ENCODE measurements at regions not wholly inside any gene's neighbourhood (a gene's known extent, or its start where the extent isn't known, plus 50 kb on each side); places are given as distances from the start of the nearest gene placed in this dataset.

DNA sequence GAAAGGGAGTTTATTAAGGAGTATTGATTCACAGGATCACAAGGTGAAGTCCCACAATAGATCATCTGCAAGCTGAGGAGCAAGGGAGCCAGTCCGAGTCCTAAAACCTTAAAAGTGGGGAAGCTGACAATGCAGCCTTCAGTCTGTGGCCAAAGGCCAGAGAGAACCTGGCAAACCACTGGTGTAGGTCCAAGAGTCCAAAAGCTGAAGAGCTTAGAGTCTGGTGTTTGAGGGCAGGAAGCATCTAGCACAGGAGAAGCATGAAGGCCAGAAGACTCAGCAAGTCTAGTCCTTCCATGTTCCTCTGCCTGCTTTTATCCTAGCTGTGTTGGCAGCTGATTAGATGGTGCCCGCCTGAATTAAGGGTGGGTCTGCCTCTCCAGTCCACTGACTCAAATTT, 193.0 kb downstream of the KIF2B start:
- TF ChIP-seq, protein P1, sequence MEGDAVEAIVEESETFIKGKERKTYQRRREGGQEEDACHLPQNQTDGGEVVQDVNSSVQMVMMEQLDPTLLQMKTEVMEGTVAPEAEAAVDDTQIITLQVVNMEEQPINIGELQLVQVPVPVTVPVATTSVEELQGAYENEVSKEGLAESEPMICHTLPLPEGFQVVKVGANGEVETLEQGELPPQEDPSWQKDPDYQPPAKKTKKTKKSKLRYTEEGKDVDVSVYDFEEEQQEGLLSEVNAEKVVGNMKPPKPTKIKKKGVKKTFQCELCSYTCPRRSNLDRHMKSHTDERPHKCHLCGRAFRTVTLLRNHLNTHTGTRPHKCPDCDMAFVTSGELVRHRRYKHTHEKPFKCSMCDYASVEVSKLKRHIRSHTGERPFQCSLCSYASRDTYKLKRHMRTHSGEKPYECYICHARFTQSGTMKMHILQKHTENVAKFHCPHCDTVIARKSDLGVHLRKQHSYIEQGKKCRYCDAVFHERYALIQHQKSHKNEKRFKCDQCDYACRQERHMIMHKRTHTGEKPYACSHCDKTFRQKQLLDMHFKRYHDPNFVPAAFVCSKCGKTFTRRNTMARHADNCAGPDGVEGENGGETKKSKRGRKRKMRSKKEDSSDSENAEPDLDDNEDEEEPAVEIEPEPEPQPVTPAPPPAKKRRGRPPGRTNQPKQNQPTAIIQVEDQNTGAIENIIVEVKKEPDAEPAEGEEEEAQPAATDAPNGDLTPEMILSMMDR (IDR thresholded peaks at IDR 0.05; ENCODE audit: low read depth, low read length): no peak
- H3K4me3 ChIP-seq (ENCODE audit: low read depth, low read length): no peak overlapping the region
- in situ Hi-C loops (cut with HindIII; ENCODE audit: low sequenced_read_pairs): no loop called here

DNA sequence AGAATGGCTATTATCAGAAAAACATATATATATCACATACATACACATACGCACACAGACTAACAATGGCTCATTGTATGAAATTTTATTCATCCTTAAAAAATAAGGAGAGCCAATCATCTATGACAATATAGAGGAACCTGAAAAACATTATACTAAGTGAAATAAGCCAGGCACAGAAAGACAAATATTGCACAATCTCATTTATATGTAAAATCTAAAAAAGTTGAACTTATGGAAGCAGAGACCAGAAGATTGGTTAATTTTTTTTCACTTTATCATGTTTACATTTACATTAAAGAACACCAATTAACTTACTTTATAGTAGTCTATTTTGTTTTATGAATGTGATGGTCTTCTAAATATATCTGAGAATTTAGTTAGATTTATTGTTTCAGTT, 198.7 kb downstream of the KIF2B start:
- TF ChIP-seq, protein P1 (IDR thresholded peaks at IDR 0.05; ENCODE audit: low read depth, low read length): no peak
- in situ Hi-C loops (cut with HindIII; ENCODE audit: low sequenced_read_pairs): no loop called here
- DNase-seq (ENCODE audit: low read depth, low spot score): no peak
- H3K4me3 ChIP-seq (ENCODE audit: low read depth, low read length): no peak overlapping the region

More for the DNA sequence above, 193.0 kb downstream of the KIF2B start:
- DNase-seq (ENCODE audit: low read depth, low spot score): no peak

DNA sequence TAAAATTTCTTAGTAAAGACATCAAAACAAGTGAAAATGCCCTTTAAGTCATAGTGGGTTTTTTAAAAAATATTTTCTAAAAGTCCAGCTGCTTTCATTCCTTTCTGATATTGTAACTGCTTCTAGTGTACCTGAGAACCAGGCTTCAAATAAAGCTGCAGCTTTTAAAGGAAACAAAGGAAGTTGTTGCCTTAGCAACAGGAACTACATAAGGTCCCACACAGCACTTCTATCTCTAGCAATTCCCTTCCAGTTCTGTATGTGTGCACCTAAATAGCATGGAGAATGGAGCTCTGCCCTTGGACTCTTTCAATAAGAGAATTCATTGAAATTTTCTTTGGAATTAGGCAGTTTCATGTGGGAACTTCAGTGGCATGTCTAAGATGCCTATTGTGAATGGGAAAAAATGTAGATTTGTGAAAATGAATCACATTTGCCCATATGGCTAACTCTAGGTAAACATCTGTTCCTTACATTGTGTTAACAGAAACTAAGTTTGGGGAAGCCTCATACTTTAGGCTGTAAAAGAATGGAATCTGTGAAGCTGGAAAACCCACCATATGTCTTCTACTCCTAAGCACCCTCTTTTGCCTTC, 206.4 kb downstream of the KIF2B start:
- in situ Hi-C loops (cut with HindIII; ENCODE audit: low sequenced_read_pairs): no loop called here

DNA sequence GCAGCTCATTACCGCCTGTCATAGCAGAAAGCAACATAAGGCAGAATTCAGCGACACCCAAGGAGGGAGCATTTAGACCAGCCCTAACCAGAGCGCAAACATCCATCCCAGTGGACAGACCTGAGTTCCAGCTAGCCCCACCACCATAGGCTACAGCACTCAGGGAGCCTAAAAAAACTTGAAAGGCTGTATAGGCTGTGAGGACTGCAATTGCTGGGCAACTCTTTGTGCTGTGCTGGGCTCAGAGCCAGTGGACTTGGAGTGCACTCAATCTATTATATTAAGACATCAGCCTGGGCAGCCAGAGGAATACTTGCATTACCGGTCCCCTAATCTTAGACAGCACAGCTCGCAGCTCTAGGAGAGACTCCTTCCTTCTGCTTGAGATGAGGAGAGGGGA, 207.3 kb downstream of the KIF2B start:
- DNase-seq (ENCODE audit: low read depth, low spot score): no peak
- H3K4me3 ChIP-seq (ENCODE audit: low read depth, low read length): no peak overlapping the region
- TF ChIP-seq, protein P1 (IDR thresholded peaks at IDR 0.05; ENCODE audit: low read depth, low read length): no peak
- in situ Hi-C loops (cut with HindIII; ENCODE audit: low sequenced_read_pairs): no loop called here

More for the DNA sequence above, 206.4 kb downstream of the KIF2B start:
- H3K4me3 ChIP-seq (ENCODE audit: low read depth, low read length): no peak overlapping the region
- TF ChIP-seq, protein P1 (IDR thresholded peaks at IDR 0.05; ENCODE audit: low read depth, low read length): no peak
- no peak for DNase-seq (ENCODE audit: low read depth, low spot score)

DNA sequence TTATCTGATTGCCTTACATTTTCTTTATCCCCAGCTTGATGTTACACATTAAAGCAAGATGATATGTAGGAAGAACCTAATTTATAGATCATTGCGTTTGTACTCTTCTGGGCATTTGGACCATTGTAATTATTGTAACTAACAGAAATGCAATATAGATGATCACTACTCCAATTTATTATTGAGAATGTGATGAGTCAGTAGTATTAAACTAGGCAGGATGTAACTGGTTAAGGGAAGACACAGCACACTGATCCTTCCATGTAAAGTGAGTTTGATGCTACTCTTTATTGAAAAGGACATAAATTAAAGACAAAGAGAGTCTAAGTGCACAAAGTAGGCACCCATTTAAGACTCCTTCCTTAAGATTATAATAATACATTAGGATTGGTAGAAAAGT, 223.8 kb downstream of the KIF2B start:
- in situ Hi-C loops (cut with HindIII; ENCODE audit: low sequenced_read_pairs): no loop called here
- no peak overlapping the region for H3K4me3 ChIP-seq (ENCODE audit: low read depth, low read length)
- no peak for DNase-seq (ENCODE audit: low read depth, low spot score)
- TF ChIP-seq, protein P1 (IDR thresholded peaks at IDR 0.05; ENCODE audit: low read depth, low read length): no peak

DNA sequence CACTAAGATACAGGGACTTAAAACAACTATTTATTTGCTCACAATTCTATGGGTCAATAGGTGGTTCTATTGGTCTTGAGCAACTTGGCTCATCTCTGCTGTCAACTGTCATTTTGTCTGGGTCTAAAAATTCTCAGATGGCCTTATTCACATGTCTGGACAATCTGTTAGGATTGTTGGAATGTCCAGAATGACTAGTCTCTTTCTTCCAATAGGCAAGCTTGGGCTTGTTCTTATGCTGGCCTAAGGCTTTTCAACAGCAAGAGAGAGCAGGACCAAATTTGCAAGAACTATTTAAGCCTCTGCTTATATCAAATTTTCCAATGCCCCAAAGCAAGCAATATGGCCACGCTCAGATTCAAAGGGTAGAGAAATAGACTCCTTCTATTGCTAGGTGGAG, 240.9 kb downstream of the KIF2B start:
- in situ Hi-C loops (cut with HindIII; ENCODE audit: low sequenced_read_pairs): no loop called here
- no peak for DNase-seq (ENCODE audit: low read depth, low spot score)
- no peak overlapping the region for H3K4me3 ChIP-seq (ENCODE audit: low read depth, low read length)
- TF ChIP-seq, protein P1 (IDR thresholded peaks at IDR 0.05; ENCODE audit: low read depth, low read length): no peak

Measured in astrocyte of the spinal cord (primary cell).